Neural cell (in vitro differentiated cells): ENCODE measurements at regions not wholly inside any gene's neighbourhood (a gene's known extent, or its start where the extent isn't known, plus 50 kb on each side); places are given as distances from the start of the nearest gene placed in this dataset.

Source experiments
- H2AFZ ChIP-seq: fragments of 200-600, 300-800 bp; sonication (generic), shearing (Covaris generic); 2 replicates; pipeline ENCODE4 v1.6.0; 2014; ENCODE audit warnings: low read depth, mild to moderate bottlenecking, antibody characterized with exemption, low read length, moderate library complexity
- H3F3A ChIP-seq: fragments of 200-600 bp; shearing (Covaris generic); 2 replicates; pipeline ENCODE4 v1.6.1; 2016; ENCODE audit warnings: mild to moderate bottlenecking, moderate library complexity, mixed read lengths, antibody characterized with exemption, low read length; ENCODE audit not compliant: insufficient read depth, poor library complexity, severe bottlenecking
- H3K27ac ChIP-seq: fragments of 200-600, 300-800 bp; sonication (generic), shearing (Covaris generic); 2 replicates; pipeline ENCODE4 v1.5.1; 2014; ENCODE audit warnings: mild to moderate bottlenecking, low read length, moderate library complexity
- H3K27me3 ChIP-seq: fragments of 300-800, 200-600 bp; sonication (generic), shearing (Covaris generic); 2 replicates; pipeline ENCODE4 v1.6.0; 2014; ENCODE audit warnings: mild to moderate bottlenecking, low read depth, low read length, moderate library complexity; ENCODE audit not compliant: insufficient read depth
- H3K36me3 ChIP-seq: fragments of 300-800, 200-600 bp; sonication (generic), shearing (Covaris generic); 2 replicates; pipeline ENCODE4 v1.5.1; 2014; ENCODE audit warnings: mild to moderate bottlenecking, antibody characterized with exemption, low read length, moderate library complexity; ENCODE audit not compliant: insufficient read depth
- H3K4me2 ChIP-seq: fragments of 300-800, 200-600 bp; sonication (generic), shearing (Covaris generic); 2 replicates; pipeline ENCODE4 v1.6.0; 2014; ENCODE audit warnings: mild to moderate bottlenecking, low read length
- H3K4me3 ChIP-seq: fragments of 300-800, 200-600 bp; sonication (generic), shearing (Covaris generic); 2 replicates; pipeline ENCODE4 v1.5.1; 2014; ENCODE audit warnings: mild to moderate bottlenecking, low read length, moderate library complexity
- H3K79me2 ChIP-seq: fragments of 200-600 bp; shearing (Covaris generic); replicated peaks from 2 replicates; pipeline ENCODE4 v1.6.0; 2014; ENCODE audit warnings: mild to moderate bottlenecking, low read length, moderate library complexity; ENCODE audit not compliant: insufficient read depth
- H3K9ac ChIP-seq: fragments of 300-800, 200-600 bp; sonication (generic), shearing (Covaris generic); 2 replicates; pipeline ENCODE4 v1.6.1; 2016; ENCODE audit warnings: mild to moderate bottlenecking, low read length, mixed read lengths
- H3K9me2 ChIP-seq: fragments of 200-600 bp; shearing (Covaris generic); 2 replicates; pipeline ENCODE4 v1.6.1; 2016; ENCODE audit warnings: mild to moderate bottlenecking, low read length, mixed read lengths; ENCODE audit not compliant: insufficient read depth
- H3K9me3 ChIP-seq: fragments of 200-600, 300-800 bp; sonication (generic), shearing (Covaris generic); 2 replicates; pipeline ENCODE4 v1.6.1; 2016; ENCODE audit warnings: mild to moderate bottlenecking, mixed run types, low read length, moderate library complexity, mixed read lengths
- H4K20me1 ChIP-seq: fragments of 200-600 bp; shearing (Covaris generic); 2 replicates; pipeline ENCODE4 v1.6.1; 2016; ENCODE audit warnings: mild to moderate bottlenecking, mixed run types; ENCODE audit not compliant: insufficient read depth
- EP300 ChIP-seq: fragments of 450-650 bp; conservative IDR thresholded peaks from 2 replicates; pipeline ENCODE4 v1.6.1; 2014; ENCODE audit warnings: antibody characterized with exemption, mild to moderate bottlenecking, moderate library complexity; ENCODE audit not compliant: poor library complexity, severe bottlenecking
- EZH2 ChIP-seq: fragments of 200-600, 300-800 bp; shearing (Covaris generic), sonication (generic); IDR thresholded peaks from 2 replicates; pipeline ENCODE4 v1.6.1; 2014; ENCODE audit warnings: antibody characterized with exemption, low read length, borderline replicate concordance, mild to moderate bottlenecking; ENCODE audit not compliant: insufficient read depth, poor library complexity, severe bottlenecking
- MXI1 ChIP-seq: fragments of 450-650 bp; conservative IDR thresholded peaks from 2 replicates; pipeline ENCODE4 v1.6.1; 2014; ENCODE audit warnings: antibody characterized with exemption, mild to moderate bottlenecking; ENCODE audit not compliant: poor library complexity, severe bottlenecking
- POLR2AphosphoS5 ChIP-seq: IDR thresholded peaks from 2 replicates; pipeline ENCODE4 v1.6.1; 2012
- RAD21 ChIP-seq: fragments of 450-650 bp; conservative IDR thresholded peaks from 2 replicates; pipeline ENCODE4 v1.6.1; 2014; ENCODE audit warnings: antibody characterized with exemption, mild to moderate bottlenecking, moderate library complexity
- SMC3 ChIP-seq: fragments of 450-650 bp; conservative IDR thresholded peaks from 2 replicates; pipeline ENCODE4 v1.6.1; 2014; ENCODE audit warnings: antibody characterized with exemption, mild to moderate bottlenecking, moderate library complexity; ENCODE audit not compliant: poor library complexity
- TAF1 ChIP-seq: IDR thresholded peaks from 2 replicates; pipeline ENCODE4 v1.6.1; 2012; ENCODE audit warnings: low read depth
- TF ChIP-seq, protein P1 (sequence below): fragments of 450-650 bp; IDR thresholded peaks from 2 replicates; pipeline ENCODE4 v1.5.1; 2014; ENCODE audit warnings: antibody characterized with exemption, mild to moderate bottlenecking, moderate library complexity; ENCODE audit not compliant: poor library complexity, severe bottlenecking
- TF ChIP-seq, protein P2 (sequence below): IDR thresholded peaks from 2 replicates; pipeline ENCODE4 v1.6.1; 2012; ENCODE audit warnings: borderline replicate concordance

DNA sequence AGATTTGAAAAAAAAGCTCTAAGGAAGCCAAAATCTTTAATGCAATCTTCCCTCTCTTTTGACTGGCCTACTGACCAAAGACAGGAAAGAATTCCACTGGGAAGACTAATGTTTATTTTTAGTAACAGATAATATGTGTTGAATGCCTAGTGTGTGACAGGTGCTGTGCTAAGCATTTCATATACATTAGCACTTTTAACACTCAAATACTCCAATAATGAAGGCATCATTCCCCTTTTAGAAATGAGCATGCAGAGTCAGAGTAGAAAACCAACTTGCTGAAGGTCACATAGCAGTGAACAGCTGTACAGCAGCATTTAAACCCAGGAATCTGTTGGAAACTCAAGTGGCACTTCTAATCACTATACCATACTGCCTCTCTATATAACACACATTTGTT lies 170.6 kb downstream of the MINAR1 start:
- no peak overlapping the region for H3K4me2 ChIP-seq
- H3K27ac ChIP-seq, result no peak overlapping the region
- H3K79me2 ChIP-seq, result no peaks in the 10 kb centered on the region
- no peak overlapping the region for H2AFZ ChIP-seq
- no peaks in the 10 kb centered on the region for H3K27me3 ChIP-seq
- no peaks in the 10 kb centered on the region for H3F3A ChIP-seq
- H3K9me3 ChIP-seq, result no peaks in the 10 kb centered on the region
- H3K9ac ChIP-seq, result no peak overlapping the region
- no peaks in the 10 kb centered on the region for H4K20me1 ChIP-seq
- H3K4me3 ChIP-seq, result no peak overlapping the region
- H3K36me3 ChIP-seq, result no peaks in the 10 kb centered on the region
- no peaks in the 10 kb centered on the region for H3K9me2 ChIP-seq
- TF ChIP-seq SMC3 (no peak), EZH2 (no peak), MXI1 (no peak), RAD21 (no peak), TAF1 (no peak), POLR2AphosphoS5 (no peak), EP300 (no peak)
- TF ChIP-seq, protein P1, sequence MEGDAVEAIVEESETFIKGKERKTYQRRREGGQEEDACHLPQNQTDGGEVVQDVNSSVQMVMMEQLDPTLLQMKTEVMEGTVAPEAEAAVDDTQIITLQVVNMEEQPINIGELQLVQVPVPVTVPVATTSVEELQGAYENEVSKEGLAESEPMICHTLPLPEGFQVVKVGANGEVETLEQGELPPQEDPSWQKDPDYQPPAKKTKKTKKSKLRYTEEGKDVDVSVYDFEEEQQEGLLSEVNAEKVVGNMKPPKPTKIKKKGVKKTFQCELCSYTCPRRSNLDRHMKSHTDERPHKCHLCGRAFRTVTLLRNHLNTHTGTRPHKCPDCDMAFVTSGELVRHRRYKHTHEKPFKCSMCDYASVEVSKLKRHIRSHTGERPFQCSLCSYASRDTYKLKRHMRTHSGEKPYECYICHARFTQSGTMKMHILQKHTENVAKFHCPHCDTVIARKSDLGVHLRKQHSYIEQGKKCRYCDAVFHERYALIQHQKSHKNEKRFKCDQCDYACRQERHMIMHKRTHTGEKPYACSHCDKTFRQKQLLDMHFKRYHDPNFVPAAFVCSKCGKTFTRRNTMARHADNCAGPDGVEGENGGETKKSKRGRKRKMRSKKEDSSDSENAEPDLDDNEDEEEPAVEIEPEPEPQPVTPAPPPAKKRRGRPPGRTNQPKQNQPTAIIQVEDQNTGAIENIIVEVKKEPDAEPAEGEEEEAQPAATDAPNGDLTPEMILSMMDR, result no peak
- TF ChIP-seq, protein P2, sequence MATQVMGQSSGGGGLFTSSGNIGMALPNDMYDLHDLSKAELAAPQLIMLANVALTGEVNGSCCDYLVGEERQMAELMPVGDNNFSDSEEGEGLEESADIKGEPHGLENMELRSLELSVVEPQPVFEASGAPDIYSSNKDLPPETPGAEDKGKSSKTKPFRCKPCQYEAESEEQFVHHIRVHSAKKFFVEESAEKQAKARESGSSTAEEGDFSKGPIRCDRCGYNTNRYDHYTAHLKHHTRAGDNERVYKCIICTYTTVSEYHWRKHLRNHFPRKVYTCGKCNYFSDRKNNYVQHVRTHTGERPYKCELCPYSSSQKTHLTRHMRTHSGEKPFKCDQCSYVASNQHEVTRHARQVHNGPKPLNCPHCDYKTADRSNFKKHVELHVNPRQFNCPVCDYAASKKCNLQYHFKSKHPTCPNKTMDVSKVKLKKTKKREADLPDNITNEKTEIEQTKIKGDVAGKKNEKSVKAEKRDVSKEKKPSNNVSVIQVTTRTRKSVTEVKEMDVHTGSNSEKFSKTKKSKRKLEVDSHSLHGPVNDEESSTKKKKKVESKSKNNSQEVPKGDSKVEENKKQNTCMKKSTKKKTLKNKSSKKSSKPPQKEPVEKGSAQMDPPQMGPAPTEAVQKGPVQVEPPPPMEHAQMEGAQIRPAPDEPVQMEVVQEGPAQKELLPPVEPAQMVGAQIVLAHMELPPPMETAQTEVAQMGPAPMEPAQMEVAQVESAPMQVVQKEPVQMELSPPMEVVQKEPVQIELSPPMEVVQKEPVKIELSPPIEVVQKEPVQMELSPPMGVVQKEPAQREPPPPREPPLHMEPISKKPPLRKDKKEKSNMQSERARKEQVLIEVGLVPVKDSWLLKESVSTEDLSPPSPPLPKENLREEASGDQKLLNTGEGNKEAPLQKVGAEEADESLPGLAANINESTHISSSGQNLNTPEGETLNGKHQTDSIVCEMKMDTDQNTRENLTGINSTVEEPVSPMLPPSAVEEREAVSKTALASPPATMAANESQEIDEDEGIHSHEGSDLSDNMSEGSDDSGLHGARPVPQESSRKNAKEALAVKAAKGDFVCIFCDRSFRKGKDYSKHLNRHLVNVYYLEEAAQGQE, result no peak

DNA sequence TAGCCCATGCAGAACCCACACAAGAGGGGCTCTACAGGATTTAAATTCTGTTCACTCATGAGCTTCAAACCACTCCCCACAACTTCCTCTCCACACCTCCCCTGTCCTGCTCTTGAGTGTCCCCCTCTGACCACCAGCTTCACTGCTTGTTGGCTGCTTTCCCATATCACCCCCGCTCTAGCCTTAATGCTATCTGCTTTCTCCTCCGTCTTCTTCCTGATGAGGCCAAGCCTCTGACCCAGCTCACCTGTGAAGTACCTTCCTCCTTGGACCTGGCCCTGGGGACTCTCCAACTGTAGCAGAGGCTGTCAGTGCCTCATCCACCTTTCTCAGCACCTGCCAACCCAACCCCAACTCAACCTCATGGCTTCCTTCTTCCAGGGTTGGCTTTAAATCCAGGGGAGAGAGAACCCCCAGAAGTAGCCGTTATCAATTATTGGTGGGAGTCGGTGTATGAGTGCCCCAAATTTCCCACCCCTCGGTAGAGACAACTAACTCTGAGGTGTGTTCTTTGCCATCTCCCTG lies 174.8 kb downstream of the MINAR1 start:
- Histone ChIP-seq H3K79me2 (no peaks in the 10 kb centered on the region), H3K27ac (no peak overlapping the region), H3K36me3 (no peaks in the 10 kb centered on the region), H3K9me2 (no peaks in the 10 kb centered on the region), H3F3A (no peaks in the 10 kb centered on the region), H3K4me2 (no peak overlapping the region), H3K4me3 (no peak overlapping the region), H2AFZ (no peak overlapping the region), H3K9me3 (no peaks in the 10 kb centered on the region), H4K20me1 (no peaks in the 10 kb centered on the region), H3K27me3 (no peaks in the 10 kb centered on the region), H3K9ac (no peak overlapping the region)
- TF ChIP-seq, protein P2, result no peak
- TF ChIP-seq, protein P1, result no peak
- TF ChIP-seq RAD21 (no peak), EZH2 (no peak), MXI1 (no peak), EP300 (no peak), SMC3 (no peak), TAF1 (no peak), POLR2AphosphoS5 (no peak)
